Activated T-cell treated with anti-CD3 and anti-CD28 coated beads, Interleukin-2, amount 50 U/mL, for 4 hours (primary cell): ENCODE measurements at regions not wholly inside any gene's neighbourhood (a gene's known extent, or its start where the extent isn't known, plus 50 kb on each side); places are given as distances from the start of the nearest gene placed in this dataset.

Experiments used
- ATAC-seq, 2 donors: fragments of 200-7000 bp; cut with Tn5 transposase; one replicate each; pipeline ENCODE4 v1.10.0; 2021
- DNase-seq: peaks from one replicate; pipeline ENCODE4 v3.0.0-alpha.2; 2020
- H3K27me3 Mint-ChIP-seq: one replicate; pipeline ENCODE4 v1.8.0; 2021; ENCODE audit warnings: low read depth, mixed read lengths
- H3K36me3 Mint-ChIP-seq: one replicate; pipeline ENCODE4 v1.8.0; 2022; ENCODE audit warnings: mixed read lengths; ENCODE audit not compliant: insufficient read depth
- H3K4me1 Mint-ChIP-seq: one replicate; pipeline ENCODE4 v1.8.0; 2021; ENCODE audit warnings: low read depth, mixed read lengths
- H3K4me3 Mint-ChIP-seq: one replicate; pipeline ENCODE4 v1.8.0; 2021; ENCODE audit warnings: mild to moderate bottlenecking, moderate library complexity, mixed read lengths
- H3K9me3 Mint-ChIP-seq: one replicate; pipeline ENCODE4 v1.8.0; 2021; ENCODE audit warnings: mixed read lengths

DNA sequence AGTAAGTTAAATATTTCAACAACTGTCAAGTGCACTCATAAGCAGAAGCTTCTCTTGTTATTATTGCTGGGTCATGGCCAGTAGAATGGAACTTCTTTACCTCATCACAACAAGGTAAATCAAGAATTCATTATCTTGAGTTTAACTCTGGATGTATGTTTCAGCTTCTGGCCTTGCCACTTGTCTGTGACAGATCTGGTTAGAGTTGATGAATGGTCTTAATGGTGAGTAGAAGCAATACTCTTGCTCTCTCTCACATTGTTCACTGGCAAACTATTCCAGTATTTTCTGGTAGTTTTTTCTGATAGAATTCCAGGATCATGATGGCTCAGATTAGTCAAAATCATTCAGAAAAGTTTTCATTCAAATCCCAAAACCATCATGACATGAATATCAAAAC lies 51.3 kb upstream of the NR4A2 start:
- Mint-ChIP-seq H3K4me1 (peaks cover 21% of the 10 kb centered on the region), H3K9me3 (no peaks in the 10 kb centered on the region), H3K27me3 (no peaks in the 10 kb centered on the region), H3K36me3 (no peaks in the 10 kb centered on the region), H3K4me3 (no peak overlapping the region)
- ATAC-seq = no peak
- DNase-seq = no peak

DNA sequence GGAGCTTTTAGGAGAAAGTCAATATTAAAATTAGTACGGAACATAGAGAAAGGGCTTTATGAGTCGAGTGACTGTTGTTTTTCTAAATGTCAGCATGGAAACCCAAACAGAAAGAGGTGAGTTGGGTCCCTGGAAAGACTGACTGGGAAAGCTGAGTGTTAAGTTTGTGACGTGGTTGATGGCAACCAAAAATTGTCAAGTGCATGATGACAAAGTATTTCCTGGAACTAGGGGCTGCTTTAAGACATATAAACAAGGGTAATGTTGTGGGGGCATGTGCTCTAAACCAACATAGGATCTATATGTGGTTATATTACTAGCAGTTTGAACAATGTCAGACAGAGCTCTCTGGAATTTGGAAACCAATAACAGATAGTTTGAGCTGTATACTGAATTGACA lies 50.9 kb upstream of the GPD2 start:
- Mint-ChIP-seq H3K27me3 (no peaks in the 10 kb centered on the region), H3K4me3 (no peak overlapping the region), H3K9me3 (no peaks in the 10 kb centered on the region), H3K4me1 (peaks cover 13% of the 10 kb centered on the region), H3K36me3 (no peaks in the 10 kb centered on the region)
- DNase-seq (peak; percentile 7), ATAC-seq (peak; percentile 91 to 92)
